ENCODE measurements at regions not wholly inside any gene's neighbourhood (a gene's known extent, or its start where the extent isn't known, plus 50 kb on each side); places are given as distances from the start of the nearest gene placed in this dataset.

GRCh38 chr17:72284806-72285205 is 164.0 kb downstream of the SOX9 start:
- TF ChIP-seq REST (IDR thresholded peaks at IDR 0.05; ENCODE audit: insufficient read depth in 1 of 2, low read depth in 2 of 2, low read length in 2 of 2) (no peak), TAF1 (IDR thresholded peaks at IDR 0.05; ENCODE audit: borderline replicate concordance, insufficient read depth, low read length) (no peak)

Measured in PFSK-1 (cell line).